NB4 (cell line): ENCODE measurements at regions not wholly inside any gene's neighbourhood (a gene's known extent, or its start where the extent isn't known, plus 50 kb on each side); places are given as distances from the start of the nearest gene placed in this dataset.

Source experiments
- MYC ChIP-seq: IDR thresholded peaks from 2 replicates; pipeline ENCODE4 v1.6.1; 2011; ENCODE audit warnings: low read depth, low read length
- POLR2A ChIP-seq: IDR thresholded peaks from 2 replicates; pipeline ENCODE4 v1.6.1; 2011; ENCODE audit warnings: mild to moderate bottlenecking; ENCODE audit not compliant: insufficient read length; ENCODE audit errors: extremely low read depth
- TF ChIP-seq, protein P1 (sequence below): IDR thresholded peaks from one replicate; pipeline ENCODE4 v1.5.1; 2012; ENCODE audit warnings: low read depth, low read length
- TF ChIP-seq, protein P2 (sequence below): IDR thresholded peaks from 2 replicates; pipeline ENCODE4 v1.6.1; 2011; ENCODE audit warnings: low read depth, low read length

DNA sequence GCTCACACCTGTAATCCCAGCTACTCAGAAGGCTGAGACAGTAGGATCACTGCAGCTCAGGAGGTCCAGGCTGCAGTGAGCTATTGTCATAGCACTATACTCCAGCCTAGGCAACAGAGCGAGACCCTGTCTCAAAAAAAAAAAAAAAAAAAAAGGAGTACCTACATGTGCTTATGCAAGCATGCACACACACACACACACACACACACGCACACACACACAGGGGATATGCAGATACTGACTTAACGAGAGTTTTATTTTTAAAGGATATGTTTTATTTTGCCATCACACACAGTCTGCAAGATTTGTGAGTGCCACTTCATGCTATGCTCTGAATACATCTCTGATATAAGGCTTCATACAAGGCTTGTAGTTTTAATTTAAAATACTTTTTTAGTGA lies 479.3 kb downstream of the NEBL start:
- TF ChIP-seq, protein P1, sequence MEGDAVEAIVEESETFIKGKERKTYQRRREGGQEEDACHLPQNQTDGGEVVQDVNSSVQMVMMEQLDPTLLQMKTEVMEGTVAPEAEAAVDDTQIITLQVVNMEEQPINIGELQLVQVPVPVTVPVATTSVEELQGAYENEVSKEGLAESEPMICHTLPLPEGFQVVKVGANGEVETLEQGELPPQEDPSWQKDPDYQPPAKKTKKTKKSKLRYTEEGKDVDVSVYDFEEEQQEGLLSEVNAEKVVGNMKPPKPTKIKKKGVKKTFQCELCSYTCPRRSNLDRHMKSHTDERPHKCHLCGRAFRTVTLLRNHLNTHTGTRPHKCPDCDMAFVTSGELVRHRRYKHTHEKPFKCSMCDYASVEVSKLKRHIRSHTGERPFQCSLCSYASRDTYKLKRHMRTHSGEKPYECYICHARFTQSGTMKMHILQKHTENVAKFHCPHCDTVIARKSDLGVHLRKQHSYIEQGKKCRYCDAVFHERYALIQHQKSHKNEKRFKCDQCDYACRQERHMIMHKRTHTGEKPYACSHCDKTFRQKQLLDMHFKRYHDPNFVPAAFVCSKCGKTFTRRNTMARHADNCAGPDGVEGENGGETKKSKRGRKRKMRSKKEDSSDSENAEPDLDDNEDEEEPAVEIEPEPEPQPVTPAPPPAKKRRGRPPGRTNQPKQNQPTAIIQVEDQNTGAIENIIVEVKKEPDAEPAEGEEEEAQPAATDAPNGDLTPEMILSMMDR = no peak
- TF ChIP-seq POLR2A (no peak), MYC (no peak)
- TF ChIP-seq, protein P2, sequence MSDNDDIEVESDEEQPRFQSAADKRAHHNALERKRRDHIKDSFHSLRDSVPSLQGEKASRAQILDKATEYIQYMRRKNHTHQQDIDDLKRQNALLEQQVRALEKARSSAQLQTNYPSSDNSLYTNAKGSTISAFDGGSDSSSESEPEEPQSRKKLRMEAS = no peak
